Left ventricle myocardium inferior (tissue), 1 donor: ENCODE measurements at regions not wholly inside any gene's neighbourhood (a gene's known extent, or its start where the extent isn't known, plus 50 kb on each side); places are given as distances from the start of the nearest gene placed in this dataset.

Source experiments
- DNase-seq: peaks from one replicate; pipeline ENCODE4 v3.0.0-alpha.2; 2020
- H3K27ac ChIP-seq: fragments of 200-600 bp; replicated peaks from 2 replicates; pipeline ENCODE4 v1.8.0; 2021
- H3K27me3 ChIP-seq: fragments of 200-600 bp; 2 replicates; pipeline ENCODE4 v1.8.0; 2021; ENCODE audit warnings: low read depth
- H3K36me3 ChIP-seq: fragments of 200-600 bp; 2 replicates; pipeline ENCODE4 v1.8.0; 2021
- H3K4me1 ChIP-seq: fragments of 200-600 bp; 2 replicates; pipeline ENCODE4 v1.8.0; 2021
- H3K4me3 ChIP-seq: fragments of 200-600 bp; 2 replicates; pipeline ENCODE4 v1.8.0; 2021; ENCODE audit warnings: mild to moderate bottlenecking, moderate library complexity
- H3K9me3 ChIP-seq: fragments of 200-600 bp; replicated peaks from 2 replicates; pipeline ENCODE4 v1.8.0; 2021
- CTCF ChIP-seq: fragments of 200-600 bp; IDR thresholded peaks from 2 replicates; pipeline ENCODE4 v1.8.0; 2021; ENCODE audit warnings: antibody characterized with exemption, mild to moderate bottlenecking, borderline replicate concordance
- intact Hi-C: fragments of 100-400 bp; cut with micrococcal nuclease; formaldehyde crosslinking; loops from one replicate; pipeline ENCODE4 v1.11.0; 2022
- donor health status: DM: no; HTN: yes; CAD: no; lungs with severe emphysema.

GRCh38 chr5:86101966-86102365 lies 515.8 kb upstream of the COX7C start:
- intact Hi-C loops, result no loop called here

GRCh38 chr5:86108825-86109224 lies 508.9 kb upstream of the COX7C start:
- no peaks in the 10 kb centered on the region for H3K4me1 ChIP-seq
- H3K9me3 ChIP-seq, result peaks cover 37% of the 10 kb centered on the region
- no peak for TF ChIP-seq CTCF
- H3K27me3 ChIP-seq, result no peaks in the 10 kb centered on the region
- DNase-seq, result no peak
- intact Hi-C loops, result no loop called here
- no peak overlapping the region for H3K4me3 ChIP-seq
- H3K27ac ChIP-seq, result no peak overlapping the region
- H3K36me3 ChIP-seq, result no peaks in the 10 kb centered on the region

More at GRCh38 chr5:86101966-86102365, 515.8 kb upstream of the COX7C start:
- no peaks in the 10 kb centered on the region for H3K9me3 ChIP-seq
- no peaks in the 10 kb centered on the region for H3K36me3 ChIP-seq
- no peak for DNase-seq
- TF ChIP-seq CTCF, result no peak
- no peaks in the 10 kb centered on the region for H3K4me1 ChIP-seq
- H3K27ac ChIP-seq, result no peak overlapping the region
- no peaks in the 10 kb centered on the region for H3K27me3 ChIP-seq
- no peak overlapping the region for H3K4me3 ChIP-seq

- Histone ChIP-seq H3K4me3 (no peak overlapping the region), H3K27ac (no peak overlapping the region), H3K27me3 (no peaks in the 10 kb centered on the region), H3K36me3 (no peaks in the 10 kb centered on the region), H3K4me1 (no peaks in the 10 kb centered on the region), H3K9me3 (peaks cover 37% of the 10 kb centered on the region)
- DNase-seq, result no peak
- no peak for TF ChIP-seq CTCF
- intact Hi-C loops, result no loop called here
Observed at GRCh38 chr5:86112249-86112648, 505.5 kb upstream of the COX7C start.

GRCh38 chr5:86115164-86115563 lies 502.6 kb upstream of the COX7C start:
- no peaks in the 10 kb centered on the region for H3K4me1 ChIP-seq
- H3K27ac ChIP-seq, result no peak overlapping the region
- no peaks in the 10 kb centered on the region for H3K36me3 ChIP-seq
- H3K27me3 ChIP-seq, result no peaks in the 10 kb centered on the region
- H3K4me3 ChIP-seq, result no peak overlapping the region
- intact Hi-C loops, result no loop called here
- no peak for DNase-seq
- no peak for TF ChIP-seq CTCF
- H3K9me3 ChIP-seq, result peaks cover 23% of the 10 kb centered on the region

- H3K36me3 ChIP-seq, result no peaks in the 10 kb centered on the region
- no peaks in the 10 kb centered on the region for H3K27me3 ChIP-seq
- H3K27ac ChIP-seq, result no peak overlapping the region
- intact Hi-C loops, result no loop called here
- H3K4me1 ChIP-seq, result no peaks in the 10 kb centered on the region
- no peak for DNase-seq
- no peak overlapping the region for H3K4me3 ChIP-seq
- TF ChIP-seq CTCF, result no peak
- no peaks in the 10 kb centered on the region for H3K9me3 ChIP-seq
Observed at GRCh38 chr5:86118542-86118941, 499.2 kb upstream of the COX7C start.

- TF ChIP-seq CTCF, result no peak
- Histone ChIP-seq H3K27ac (no peak overlapping the region), H3K27me3 (no peaks in the 10 kb centered on the region), H3K9me3 (no peaks in the 10 kb centered on the region), H3K4me1 (no peaks in the 10 kb centered on the region), H3K4me3 (no peak overlapping the region), H3K36me3 (no peaks in the 10 kb centered on the region)
- DNase-seq, result no peak
- intact Hi-C loops, result no loop called here
Observed at GRCh38 chr5:86124333-86124732, 493.4 kb upstream of the COX7C start.
